Hypothalamus (tissue), 51 donors: ENCODE measurements at regions not wholly inside any gene's neighbourhood (a gene's known extent, or its start where the extent isn't known, plus 50 kb on each side); places are given as distances from the start of the nearest gene placed in this dataset.
"Not testable (repeated sequence)": the region's sequence is repeated elsewhere in the genome, so short reads cannot be mapped to it uniquely, and the experiment has no call there.

Experiments
- DNase-seq, 51 donors: peaks; one replicate each; lab custom pipeline; 2025; lab: John Stamatoyannopoulos, UW

DNA sequence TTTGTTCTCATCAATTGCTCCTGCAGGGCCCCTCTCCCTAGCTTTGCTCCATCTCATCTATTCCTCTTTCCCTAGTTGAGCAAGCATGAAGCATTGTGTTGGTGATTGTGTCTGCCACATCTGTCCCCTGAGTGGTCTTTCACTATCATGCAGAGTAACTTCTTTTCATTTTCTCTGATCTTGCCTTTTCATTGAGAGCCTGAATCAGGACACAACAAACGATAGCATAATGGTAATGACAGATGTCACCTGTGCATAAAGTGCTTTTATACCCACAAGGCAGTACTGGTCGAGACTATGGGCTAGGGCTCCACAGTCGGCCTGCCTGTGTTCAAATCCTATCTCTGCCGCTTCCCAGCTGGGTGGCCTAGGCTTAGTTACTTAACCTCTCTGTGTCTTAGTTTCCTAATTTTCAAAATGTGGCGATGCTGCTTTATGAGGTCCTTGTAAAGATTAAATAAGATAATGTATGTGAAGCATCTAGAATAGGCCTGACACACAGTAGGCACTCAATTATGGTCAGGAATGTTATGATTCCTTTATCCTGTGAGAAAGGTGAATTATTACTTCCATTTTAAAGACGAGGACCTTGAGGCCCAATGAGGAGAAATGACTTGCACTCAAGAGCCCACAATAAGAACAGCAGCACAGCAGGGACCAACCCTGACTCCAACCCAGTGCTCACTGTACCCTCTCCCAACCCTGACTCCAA lies 137.1 kb upstream of the ZNF618 start:
- DNase-seq: no peak

DNA sequence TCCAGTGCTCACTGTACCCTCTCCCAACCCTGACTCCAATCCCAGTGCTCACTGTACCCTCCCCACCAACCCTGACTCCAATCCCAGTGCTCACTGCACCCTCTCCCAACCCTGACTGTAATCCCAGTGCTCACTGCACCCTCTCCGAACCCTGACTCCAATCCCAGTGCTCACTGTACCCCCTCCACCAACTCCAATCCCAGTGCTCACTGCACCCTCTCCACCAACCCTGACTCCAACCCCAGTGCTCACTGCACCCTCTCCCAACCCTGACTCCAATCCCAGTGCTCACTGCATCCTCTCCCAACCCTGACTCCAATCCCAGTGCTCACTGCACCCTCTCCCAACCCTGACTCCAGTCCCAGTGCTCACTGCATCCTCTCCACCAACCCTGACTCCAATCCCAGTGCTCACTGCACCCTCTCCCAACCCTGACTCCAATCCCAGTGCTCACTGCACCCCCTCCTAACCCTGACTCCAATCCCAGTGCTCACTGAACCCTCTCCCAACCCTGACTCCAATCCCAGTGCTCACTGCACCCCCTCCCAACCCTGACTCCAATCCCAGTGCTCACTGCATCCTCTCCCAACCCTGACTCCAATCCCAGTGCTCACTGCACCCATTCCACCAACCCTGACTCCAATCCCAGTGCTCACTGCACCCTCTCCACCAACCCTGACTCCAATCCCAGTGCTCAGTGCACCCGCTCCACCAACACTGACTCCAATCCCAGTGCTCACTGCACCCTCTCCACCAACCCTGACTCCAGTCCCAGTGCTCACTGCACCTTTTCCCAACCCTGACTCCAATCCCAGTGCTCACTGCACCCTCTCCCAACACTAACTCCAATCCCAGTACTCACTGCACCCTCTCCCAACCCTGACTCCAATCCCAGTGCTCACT lies 136.3 kb upstream of the ZNF618 start:
- not testable (repeated sequence) for DNase-seq

DNA sequence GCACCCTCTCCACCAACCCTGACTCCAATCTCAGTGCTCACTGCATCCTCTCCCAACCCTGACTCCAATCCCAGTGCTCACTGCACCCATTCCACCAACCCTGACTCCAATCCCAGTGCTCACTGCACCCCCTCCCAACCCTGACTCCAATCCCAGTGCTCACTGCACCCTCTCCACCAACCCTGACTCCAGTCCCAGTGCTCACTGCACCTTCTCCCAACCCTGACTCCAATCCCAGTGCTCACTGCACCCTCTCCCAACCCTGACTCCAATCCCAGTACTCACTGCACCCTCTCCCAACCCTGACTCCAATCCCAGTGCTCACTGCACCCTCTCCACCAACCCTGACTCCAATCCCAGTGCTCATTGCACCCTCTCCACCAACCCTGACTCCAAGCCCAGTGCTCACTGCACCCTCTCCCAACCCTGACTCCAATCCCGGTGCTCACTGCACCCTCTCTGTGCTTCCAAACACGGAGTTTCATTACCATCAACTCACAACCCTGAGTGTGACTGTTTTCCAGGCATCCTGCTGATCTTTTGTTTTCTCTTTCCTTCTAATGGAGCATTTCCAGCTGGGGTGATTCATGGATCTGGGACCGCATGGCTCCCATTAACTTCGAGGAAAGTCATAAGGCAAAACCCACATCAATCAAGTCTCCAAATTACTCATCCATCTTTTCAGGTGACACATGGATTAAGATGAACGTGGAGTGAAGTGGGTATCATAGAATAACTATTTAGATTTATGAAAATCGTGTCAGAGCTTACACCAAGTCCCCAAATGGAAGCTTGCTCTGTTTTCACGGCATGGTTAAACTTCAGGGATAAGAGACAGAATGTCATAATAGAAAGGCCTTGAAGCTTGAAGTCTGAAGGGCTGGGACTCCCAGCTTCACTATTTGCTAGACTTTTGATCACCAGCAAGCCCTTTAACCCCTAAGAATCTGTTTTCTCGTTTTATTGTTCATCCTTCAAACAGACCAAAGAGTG lies 135.3 kb upstream of the ZNF618 start:
- not testable (repeated sequence) for DNase-seq

DNA sequence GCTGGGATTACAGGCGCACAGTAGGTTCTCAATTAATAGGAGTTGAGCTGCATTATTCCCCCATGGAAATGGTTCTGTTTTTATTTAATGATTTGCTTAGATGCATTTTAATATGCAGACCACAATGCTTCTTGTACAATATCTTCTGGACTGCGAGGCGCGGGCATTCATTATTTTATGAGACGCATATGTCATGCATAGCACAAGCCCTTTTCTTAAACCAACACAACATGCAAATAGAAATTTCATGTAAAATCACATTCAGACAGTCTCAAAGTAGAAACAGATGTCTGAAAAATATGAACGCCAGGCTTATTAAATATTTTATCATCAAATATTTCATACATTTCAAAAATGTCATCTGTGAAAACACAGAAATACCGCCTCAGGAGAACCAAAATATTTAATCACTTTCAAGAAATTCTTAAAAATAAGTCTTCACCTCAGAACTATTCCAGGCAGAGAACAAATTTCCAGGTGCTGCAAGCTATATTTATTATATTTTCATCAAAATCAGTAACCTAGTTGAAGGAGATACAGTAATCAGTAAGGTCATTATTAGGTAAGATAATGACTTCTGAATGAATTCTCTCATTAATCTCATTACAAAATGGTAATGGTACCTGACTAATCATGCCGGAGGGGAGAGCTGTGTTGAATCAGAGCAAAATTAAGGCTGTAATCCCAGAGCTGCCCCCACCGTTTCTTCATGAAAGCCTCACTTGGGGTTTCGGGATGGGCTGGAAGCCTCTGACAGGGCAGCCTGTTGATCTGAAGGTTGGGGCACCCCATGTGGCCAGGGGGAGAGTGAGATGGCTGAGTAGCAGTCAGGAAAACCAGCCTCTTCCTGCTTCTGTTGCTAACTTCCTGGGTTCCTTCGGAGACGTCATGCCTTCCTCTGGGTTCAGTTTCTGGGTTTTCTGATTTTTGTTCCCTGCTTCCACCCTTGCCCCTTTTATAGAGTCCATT lies 133.9 kb upstream of the ZNF618 start:
- no peak for DNase-seq

DNA sequence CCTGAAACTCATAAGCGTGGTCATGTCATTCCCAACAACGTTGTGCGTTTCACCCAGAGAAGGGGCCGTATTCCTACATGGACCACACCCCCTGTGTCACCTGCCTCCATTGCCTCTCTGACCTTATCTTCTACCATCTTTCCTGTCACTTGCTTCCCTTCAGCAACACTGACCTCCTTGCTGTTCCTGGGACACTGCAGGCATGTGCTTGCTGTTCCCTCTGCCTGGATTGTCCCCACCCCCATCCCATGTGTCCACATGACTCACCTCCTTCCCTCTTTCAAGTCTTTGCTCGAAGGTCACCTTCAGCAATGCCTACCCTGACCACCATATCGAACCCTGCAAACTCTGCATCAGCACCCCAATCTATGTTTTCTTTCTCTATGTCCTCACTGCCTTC lies 133.2 kb upstream of the ZNF618 start:
- DNase-seq: no peak

DNA sequence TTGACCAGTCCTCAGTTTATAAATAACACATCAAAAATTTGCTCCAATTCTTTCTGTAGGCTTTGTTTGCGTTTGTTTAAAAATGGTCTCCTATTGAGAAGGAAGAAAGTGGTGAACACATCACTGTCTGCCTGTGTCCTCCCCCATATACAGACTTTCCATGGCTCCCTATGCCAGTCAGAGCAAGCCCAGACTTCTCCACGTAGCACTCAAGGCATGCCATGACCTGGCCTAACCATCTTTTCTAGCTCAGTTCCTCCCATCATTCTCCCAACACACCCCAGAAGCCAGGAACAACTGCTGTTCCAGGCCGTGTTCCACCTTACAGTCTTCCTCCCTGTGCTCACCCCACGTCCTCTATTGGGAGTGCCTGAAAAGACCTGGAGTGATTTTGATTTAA lies 129.6 kb upstream of the ZNF618 start:
- DNase-seq: no peak

DNA sequence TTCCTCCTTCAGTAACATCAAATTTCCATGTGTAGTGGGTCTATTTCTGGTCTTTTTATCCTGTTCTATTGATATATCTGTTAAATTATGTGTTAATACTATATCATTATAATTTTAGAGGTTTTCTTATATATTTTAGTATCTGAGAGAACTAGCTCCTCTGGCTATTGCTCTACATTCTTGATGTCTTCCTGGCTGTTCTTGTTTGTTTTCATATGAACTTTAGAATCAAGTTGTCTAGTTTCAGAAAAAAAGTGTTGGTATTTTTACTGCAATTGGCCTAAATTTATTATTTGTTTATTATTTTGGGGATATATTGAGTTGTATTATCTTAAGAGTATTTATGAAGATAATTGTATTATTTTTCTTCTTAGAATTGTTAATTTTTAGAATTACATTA lies 128.0 kb upstream of the ZNF618 start:
- DNase-seq: no peak

DNA sequence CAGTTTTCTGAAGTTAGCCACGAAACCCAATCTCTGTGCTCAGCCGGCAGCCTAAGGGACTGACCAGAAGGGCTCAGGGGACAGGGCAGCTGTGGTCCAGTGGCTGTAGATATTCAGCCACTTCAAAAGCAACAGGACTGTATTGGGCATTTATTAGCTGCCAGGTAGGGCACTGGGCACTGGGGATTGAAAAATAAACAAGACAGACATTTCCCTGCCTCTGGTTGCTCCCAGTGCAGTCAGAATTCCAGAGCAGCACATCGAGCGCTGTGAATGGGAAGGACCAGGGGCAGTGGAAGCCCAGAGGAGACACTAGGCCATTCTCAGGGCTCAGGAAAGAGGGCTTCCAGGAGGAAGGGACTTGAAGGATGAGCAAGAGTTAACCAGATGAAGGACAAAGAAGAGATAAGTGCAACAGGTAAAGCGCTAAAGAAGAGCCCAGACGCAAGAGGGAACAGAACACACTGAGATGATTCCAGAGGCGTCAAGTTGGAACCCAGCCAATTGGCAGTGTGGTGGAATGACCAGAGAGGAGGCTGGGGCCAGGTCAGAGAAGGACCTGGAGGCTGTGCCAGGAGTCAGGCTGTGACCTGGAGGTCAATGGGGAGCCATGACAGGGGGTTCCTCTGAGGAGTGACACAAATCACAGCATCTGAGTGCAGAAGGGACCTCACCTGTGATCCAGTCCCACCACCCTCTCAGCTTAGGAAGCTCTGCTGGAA lies 122.5 kb upstream of the ZNF618 start:
- no peak for DNase-seq

DNA sequence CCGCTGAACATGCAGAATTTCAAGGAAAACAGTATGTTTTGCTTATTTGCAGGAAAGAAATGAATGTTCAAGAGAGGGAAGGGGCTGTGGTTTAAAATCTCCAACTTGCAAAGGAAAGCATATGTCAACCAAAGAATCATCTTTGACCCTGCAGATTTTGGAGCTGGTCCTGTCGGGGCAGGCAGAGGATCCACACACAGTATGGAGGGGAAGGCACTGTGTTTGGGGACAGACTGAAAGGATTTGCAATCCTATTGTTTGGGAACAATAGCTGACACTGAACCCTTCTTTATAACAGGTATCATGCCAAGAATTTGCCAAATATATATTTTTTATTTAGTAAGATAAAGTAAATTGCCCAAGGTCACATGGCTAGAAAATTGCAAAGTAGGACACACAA lies 121.4 kb upstream of the ZNF618 start:
- no peak for DNase-seq

DNA sequence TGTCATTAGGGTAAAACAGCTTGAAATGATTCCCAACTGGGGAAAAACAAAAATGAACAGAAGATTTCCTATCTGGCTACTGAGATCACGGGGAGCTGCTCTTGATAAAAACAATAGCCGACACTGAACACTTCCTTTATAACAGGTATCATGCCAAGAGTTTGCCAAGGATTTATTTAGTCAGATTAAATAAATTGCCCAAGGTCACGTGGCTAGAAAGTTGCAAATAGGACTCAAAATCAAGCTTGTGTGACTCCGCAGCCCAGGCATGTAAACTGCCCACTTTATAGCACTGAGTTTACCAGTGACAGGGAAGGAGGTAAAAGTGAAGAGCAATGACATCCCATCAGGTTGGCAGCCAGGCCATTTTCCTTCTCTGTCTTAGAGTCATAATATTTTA lies 120.7 kb upstream of the ZNF618 start:
- no peak for DNase-seq

DNA sequence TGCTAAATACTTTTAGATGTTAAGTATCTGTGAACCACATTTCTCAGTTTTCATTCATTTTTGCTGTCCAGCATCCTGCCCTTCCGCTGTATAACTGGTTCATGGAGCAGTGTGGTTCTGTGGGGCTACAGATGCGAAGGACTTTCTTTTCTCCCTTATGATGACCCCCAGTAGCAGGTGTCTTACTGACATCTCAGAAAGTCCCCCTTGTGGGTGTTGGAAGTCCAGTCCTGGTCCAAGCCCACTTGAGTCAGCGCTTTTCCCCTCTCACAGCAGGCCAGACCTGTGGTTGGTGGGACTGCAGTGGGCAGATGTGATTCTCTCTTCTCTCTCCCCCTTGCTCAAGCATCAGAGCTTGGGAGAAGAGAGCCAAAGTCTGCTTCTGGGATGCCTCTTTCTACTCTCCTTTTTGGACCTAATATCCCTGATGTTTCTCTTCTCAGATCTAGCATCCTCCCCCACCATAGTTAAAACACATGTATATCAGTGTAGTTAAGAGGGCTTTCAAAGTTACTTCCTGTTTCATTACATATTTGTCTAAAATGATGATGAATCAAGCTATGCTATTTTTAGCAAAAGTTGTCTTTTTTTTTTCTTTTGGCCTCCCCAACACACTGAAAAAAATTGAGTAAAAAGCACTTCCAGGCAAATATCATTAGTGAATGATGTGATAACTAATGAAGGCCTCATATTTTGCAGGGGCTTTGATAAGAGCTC lies 119.5 kb upstream of the ZNF618 start:
- DNase-seq: no peak

DNA sequence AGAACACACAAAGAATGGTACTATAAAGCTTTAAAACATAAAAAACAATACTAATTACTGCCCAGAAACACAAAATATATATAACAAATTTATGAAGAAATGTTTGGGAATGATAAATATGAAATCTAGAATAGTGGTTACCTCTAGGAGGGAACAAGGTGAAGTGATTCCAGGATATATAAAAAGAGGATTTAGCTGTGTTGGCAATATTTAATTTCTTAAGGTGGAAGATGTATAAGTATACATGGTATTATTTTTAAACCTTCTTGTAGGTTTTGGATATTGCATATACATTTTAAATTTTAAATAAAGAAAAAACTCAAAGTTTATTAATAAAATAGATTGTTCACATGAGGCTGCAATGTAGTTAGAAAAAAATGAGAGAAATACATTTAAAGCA lies 112.7 kb upstream of the ZNF618 start:
- DNase-seq: no peak

DNA sequence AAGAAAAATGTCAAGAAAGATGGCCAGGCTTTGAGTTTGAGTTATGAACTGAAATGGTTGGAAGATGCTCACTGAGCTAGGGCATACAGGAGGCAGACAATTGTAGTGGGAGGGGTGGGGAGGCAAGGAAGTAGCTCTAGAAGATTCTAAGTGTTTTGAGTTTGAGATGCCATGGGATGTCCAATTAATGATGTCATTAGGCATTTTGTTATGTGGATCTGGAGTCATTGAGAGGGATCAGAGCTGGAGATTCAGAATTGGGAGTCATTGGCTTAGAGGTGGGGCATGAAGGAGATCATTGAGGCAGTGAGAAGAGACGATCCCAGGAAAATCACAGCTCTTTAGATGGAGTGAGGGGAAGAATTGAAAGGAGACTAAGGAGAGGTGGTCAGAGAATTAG lies 111.5 kb upstream of the ZNF618 start:
- DNase-seq: no peak

DNA sequence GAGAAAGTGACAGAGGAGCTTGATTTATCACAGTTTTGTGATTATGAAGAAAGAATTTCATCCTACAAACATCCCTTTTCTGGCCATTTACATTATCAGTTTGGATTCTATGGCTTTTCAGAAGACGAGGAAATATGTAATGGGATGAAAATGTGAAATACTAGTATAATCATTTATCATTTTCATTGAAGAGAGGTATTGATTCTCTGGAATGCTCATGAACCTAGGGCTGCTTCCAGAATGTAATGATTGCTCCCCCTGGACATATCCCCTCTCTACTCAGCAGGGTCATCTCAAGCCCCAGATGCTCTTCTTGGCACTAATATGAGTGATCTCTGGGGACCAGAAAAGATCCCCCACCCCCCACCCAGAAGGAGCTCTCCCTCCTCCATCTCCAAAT lies 106.7 kb upstream of the ZNF618 start:
- DNase-seq: no peak

DNA sequence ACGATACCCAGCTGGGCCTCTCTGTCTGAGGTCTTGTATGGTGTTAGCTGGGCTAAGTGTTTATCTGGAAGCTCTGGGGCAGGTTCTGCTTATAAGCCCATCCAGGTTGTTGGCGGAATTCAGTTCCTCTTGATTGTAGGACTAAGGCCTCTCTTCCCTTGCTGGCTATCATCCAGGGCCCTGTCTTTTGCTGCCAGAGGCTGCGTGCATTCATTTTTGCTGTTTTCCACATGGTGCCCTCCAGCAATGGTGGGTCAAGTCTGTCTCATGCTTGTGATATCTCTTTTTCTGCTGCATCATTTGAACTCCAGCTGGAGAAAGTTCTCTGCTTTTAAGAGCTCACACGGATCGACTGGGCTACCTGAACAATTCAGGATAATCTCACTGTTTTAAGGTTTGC lies 105.7 kb upstream of the ZNF618 start:
- DNase-seq: no peak

DNA sequence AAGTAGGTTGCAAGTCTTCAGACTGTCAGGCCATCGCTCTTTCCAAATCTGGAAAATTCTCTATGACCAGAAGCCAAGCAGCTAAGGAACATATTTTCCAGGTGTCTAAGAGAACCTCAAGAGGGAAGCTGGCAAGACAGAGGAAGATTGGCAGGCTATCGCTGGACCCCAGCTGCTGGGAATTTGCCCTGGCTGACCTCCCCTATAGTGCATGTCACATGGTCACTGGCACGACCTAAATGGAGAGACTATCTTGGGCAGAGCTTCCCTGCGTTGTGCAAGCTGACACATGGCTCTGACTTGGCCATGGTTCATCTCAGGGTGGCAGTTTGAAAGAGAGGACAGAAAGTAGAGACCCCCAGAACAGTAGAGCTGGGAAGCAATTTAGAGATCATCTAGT lies 104.9 kb upstream of the ZNF618 start:
- DNase-seq: no peak

DNA sequence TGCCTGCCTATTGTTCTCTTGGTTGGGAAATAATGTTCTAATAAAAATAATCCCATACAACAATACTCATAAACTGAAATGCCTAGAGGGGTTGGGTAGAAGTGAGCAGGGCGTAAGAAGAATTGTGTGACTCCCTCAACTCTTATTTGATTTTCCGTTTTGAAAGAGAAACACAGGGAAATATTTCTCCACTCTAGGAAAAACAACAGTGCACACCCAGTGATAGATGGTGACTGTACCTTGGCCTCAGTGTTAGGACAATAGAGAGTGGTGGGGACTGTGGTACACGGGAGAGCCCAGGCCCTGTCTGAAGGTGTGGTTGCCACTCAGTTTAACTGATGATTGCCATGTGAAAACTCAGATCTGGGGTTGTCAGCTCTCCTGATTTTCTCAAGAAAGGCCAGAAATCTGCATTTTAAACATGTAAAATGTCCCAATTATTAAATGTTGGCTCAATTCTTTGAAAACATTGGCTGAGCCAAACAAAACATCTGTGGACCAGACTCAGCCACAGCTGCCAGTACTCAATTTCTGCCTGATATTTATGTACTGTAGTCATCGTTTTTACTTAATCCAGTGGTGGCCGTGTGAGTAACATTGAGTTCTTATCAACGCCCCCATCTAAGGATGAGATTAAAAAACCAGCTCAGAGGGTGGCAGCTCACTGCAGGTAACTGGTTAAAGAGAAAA lies 103.8 kb upstream of the ZNF618 start:
- DNase-seq: no peak

DNA sequence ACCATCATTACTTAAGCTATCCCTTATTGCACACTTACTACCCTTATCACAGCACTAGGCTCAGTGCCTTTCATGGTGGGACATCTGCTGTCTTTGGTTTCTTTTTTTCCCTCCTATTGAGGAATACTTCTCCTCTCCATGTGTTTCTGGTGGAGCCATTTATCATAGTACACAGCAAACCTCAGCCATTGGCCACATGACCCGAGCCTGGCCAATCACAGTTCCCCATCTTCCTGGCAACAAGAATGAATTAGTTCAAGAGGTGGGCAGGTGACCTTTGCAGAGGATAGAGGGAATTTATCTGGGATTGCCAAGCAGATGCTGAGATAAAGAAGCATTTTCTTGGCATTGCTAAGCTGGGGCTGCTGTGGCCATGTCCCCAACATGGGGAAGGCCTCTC lies 101.1 kb upstream of the ZNF618 start:
- no peak for DNase-seq
